NCI-H524 (cell line): ENCODE measurements at regions not wholly inside any gene's neighbourhood (a gene's known extent, or its start where the extent isn't known, plus 50 kb on each side); places are given as distances from the start of the nearest gene placed in this dataset.

Source experiments
- DNase-seq, 2 experiments: peaks; one replicate each; lab custom pipeline; 2025; lab: John Stamatoyannopoulos, UW

DNA sequence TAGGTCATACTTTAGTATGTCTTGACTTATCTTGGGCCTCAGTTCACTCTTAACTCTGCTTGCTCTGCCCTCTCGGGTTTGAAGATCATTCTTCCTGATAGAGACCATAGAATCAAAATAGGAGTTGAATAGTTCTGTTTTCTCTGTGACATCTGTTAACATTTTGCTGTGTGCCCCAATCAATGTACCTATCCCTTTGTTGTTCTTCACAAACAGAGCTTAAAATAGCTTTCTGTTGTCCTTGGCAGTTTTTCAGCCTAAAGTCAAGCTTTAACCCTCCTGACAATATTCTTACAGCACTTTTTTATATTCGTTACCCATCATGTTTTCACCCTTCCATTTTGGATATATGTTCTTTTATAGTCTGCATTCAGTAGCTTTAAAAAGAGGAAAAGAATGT, 724.5 kb upstream of the FANCL start:
- no peak for DNase-seq

GRCh38 chr2:58959996-58960395, 718.9 kb upstream of the FANCL start:
- DNase-seq, result no peak

- DNase-seq, result no peak
These were observed 716.2 kb upstream of the FANCL start for GRCh38 chr2:58957188-58957840.

DNA sequence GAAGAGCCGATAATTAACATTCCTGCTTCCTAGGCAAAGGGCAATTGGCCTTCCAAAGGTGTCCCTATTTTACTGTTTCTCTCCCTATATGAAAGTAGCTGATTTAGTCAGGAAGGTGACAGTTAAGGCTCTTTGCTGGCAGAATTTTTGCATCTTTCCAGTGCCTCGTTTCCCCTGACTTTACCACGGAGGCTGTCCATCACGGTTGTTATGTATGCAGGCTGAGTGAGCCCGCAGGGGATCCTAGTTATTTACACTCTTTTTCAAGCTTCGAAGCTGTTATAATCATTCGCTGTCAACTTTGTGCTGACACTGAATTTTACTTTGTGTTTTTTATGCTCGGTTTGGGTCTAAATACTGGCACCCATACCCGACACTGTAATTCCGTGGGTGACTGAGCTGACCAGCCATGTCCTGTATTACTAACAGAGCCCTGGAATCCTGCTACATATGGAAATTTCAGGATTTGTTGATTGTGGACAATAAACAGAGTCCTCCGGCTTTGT, 713.8 kb upstream of the FANCL start:
- no peak for DNase-seq

- no peak for DNase-seq
These were observed 710.6 kb upstream of the FANCL start for GRCh38 chr2:58951722-58952121.

- no peak for DNase-seq
These were observed 709.8 kb upstream of the FANCL start for GRCh38 chr2:58950795-58951462.

- no peak for DNase-seq
These were observed 698.3 kb upstream of the FANCL start for GRCh38 chr2:58939388-58939787.

DNA sequence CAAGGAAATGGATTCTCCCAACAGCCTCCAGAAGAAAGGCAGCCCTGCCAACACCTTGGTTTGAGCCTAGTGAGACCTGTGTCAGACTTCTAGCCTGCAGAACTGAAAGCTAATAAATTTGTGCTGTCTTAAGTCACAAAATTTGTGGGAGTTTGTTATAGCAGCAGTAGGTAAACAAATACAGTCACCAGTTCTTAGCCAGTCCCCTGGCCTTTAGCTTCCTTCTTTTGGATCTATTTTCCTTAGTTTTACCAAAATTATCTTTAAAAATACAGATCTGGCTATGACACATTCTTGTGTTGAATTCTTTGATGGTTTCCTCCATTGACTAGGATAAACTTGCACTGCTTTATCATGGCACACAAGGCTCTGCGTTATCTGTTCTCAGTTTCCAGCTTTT, 697.9 kb upstream of the FANCL start:
- no peak for DNase-seq

DNA sequence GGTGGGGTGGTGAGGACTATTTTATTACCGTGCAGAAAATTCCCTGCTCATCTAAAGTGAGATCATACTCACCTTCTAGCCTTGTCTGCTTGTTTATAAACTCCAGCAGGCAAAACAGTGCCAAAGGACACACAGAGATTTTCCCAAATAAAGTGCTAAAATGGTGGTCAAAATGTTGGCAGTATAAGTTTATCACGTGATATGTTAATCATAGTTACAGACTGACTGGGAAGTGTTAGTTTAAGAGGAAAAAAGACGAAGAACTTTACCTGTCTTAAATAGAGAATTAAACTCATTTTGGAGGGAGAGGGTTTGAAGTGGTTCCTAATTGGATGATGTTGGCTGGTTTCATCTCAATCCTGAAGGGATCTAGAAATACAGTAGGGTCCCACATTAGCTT, 691.7 kb upstream of the FANCL start:
- no peak for DNase-seq

DNA sequence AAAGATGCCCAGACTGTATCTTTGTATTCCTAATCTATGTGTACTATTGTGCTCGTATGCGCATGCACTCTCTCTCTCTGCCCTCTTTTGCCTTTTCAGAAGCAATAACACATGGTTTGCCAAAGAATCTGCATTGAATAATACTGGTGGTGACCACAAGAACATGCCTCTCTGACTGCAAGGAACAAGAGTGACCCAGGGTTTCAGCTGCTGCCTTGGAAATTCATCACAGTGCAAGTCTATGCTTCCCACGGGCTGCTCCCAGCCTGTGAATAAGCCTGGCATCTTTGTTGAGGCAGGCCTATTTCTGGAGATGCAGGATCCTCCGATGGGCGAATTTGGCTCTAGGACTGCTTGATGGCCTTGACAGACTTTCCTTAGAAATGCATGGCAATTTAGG, 689.4 kb upstream of the FANCL start:
- no peak for DNase-seq

DNA sequence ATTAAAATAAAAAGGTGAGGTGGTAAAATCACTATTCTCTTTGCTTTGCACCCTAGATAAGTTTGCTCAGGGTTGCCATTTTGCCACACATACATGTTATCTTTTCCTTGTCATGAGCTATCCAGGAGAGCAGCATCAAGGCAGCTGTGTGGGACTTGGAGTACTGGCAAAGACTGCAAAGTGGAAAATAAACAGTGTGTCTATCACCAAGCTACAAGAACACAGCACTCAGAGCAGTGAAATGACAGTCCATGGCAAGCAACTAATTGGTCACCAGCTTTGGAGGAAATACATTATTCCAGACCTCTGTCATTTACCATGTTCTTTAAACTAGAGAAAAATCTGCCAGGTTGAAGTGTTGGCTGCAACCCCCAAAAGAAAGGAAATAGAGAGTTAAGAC, 687.8 kb upstream of the FANCL start:
- no peak for DNase-seq

DNA sequence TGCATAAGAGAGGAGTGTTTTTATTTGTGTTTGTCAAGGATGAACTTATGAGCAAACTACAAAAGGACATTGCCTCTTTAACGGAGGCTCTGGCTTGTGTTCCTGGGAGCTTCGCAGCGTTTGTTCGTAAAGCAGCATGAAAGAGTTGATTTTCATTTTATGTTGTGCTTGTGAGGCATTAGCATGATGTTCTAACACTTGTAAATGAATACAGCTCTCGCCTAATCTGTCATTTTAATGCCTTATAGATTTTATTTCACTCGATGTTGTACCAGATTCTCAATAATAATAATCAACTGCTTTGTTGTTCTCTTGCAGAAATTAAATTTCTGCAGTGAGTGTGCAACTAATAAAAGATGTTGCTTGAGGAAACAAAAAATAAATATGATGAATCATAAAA, 687.3 kb upstream of the FANCL start:
- no peak for DNase-seq

- DNase-seq, result no peak
These were observed 685.0 kb upstream of the FANCL start for GRCh38 chr2:58926112-58926511.

DNA sequence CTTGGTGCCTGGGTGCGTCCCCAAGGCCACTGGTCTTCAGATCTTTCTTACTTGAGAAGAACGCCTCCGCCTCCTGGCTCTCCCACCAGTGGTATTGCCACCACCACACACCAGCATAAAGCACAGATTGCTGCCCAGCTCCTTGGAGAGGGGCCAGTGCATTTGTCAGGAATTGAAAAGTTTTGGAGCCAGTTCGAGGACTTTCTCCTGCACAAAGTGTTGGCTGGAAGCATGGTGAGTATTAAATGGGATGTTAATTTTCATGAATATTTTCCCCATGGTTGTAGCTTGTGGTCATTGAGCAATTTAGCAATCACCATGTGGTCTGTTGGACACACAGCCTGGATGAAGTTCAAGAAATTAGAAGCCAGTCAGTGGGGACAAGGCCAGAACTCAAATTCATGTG, 684.6 kb upstream of the FANCL start:
- no peak for DNase-seq

GRCh38 chr2:58923869-58924268, 682.7 kb upstream of the FANCL start:
- no peak for DNase-seq

DNA sequence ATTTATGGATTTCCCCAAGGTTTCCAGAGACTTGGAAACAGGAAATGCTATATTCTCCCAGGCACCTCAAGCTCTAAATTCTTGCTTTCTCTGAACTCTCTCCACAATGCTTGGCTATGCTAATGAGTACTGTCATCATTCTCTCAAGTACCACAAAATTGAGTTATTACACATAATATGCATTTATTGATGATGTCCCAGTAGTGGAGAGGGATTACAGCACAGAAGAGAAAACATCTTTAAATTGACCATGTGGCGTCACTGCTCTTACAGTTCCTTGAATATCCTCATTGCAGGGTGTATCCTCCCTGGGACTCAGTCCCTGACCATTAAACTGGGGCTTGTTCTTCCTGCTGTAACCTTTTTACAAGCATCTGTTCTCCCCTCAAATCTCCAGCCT, 681.1 kb upstream of the FANCL start:
- DNase-seq, result peak in 1 of 2 experiments; percentile 32

DNA sequence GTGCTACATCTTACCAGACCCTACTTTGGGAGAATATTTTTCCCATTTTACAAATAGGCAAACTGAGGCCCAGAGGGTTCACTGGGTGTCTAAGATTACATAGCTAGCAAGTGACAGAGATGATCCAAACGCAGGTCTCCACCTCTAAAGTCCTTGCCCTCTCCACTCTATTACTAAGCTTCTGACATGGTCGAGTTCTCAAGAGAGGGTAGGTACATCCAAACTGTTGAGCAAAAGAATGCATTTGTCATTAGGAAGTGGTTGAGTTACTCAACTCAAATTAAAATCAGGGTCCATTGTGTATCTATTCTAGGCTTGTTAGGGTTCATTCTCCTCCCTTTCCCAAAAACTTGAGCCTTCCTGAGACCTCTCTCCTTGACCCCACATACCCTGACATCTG, 680.6 kb upstream of the FANCL start:
- DNase-seq, result no peak

DNA sequence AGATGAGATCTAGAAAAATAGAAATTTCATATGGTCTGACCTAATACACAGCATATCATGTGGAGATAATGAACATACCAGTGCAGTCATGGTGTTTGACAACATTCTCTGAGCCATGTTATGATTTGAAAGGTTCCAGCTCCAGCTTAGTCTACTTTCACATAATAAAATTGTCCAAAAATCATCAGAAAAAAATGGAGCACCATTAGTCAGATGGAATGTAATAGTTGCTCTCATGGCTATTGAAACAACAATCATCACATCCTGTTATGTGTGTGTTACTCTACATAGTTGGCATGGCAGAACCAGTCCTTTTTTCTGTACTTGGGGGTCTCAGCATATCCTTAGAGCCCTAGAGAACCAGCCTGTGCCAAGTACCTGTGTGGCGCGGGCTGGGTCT, 678.9 kb upstream of the FANCL start:
- DNase-seq, result no peak

GRCh38 chr2:58919316-58919715, 678.2 kb upstream of the FANCL start:
- no peak for DNase-seq

DNA sequence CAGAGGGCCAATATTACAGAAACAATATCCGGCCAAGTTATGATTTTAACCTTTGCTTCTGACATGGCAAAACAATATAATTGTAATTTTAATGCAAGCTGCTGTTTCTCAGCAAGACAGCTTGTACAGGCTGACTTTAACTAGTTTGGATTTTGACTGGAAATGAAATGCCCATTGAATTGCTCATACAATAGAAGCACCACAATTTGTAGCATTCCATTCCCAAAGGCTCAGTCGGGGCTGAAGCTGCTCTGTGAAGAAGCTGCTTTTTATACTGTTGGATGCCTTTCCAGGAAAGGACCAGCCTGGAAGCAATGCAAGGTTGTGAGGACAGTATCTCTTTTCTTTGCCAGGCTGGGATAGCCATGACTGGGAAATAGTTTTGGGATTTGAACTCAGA, 677.0 kb upstream of the FANCL start:
- no peak for DNase-seq

DNA sequence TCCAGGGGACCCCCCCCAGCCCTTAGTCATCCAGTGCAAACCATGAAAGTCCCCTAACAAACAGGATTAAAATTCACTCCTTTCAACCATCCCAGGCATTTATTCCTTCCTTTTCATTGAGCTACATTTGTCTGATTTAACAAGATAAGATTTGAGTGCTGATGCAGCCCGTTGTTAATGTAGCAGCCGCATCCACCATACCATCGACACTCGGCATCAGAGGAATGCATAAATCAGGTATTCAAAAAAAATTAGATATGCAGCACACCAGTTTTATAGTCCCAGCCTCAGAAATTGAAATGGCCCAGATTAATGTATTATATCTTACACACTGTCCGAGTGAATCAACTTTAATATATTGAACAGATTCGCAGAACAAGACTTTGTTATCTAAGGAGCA, 676.5 kb upstream of the FANCL start:
- DNase-seq, result no peak

GRCh38 chr2:58916063-58916462, 674.9 kb upstream of the FANCL start:
- no peak for DNase-seq

GRCh38 chr2:58914733-58915505, 673.8 kb upstream of the FANCL start:
- peak in 1 of 2 experiments; percentile 9 for DNase-seq
